H1 (cell line): ENCODE measurements at regions not wholly inside any gene's neighbourhood (a gene's known extent, or its start where the extent isn't known, plus 50 kb on each side); places are given as distances from the start of the nearest gene placed in this dataset.

ENCODE experiments used
- RBBP5 ChIP-seq: IDR thresholded peaks from 2 replicates; pipeline ENCODE4 v1.7.1; 2012; ENCODE audit warnings: low read depth, mild to moderate bottlenecking, inconsistent platforms, low read length, moderate library complexity, borderline replicate concordance
- RFX5 ChIP-seq: IDR thresholded peaks from 2 replicates; pipeline ENCODE4 v1.6.1; 2011; ENCODE audit warnings: low read depth, low read length, improper control_type of control experiment, borderline replicate concordance
- SRF ChIP-seq: IDR thresholded peaks from 2 replicates; pipeline ENCODE4 v1.6.1; 2011; ENCODE audit warnings: mild to moderate bottlenecking, low read depth, low read length, moderate library complexity
- TBP ChIP-seq: IDR thresholded peaks from 2 replicates; pipeline ENCODE4 v1.6.1; 2011; ENCODE audit warnings: low read depth, low read length, improper control_type of control experiment
- YY1 ChIP-seq: IDR thresholded peaks from 2 replicates; pipeline ENCODE4 v1.6.1; 2011; ENCODE audit warnings: low read depth, mild to moderate bottlenecking, low read length
- TF ChIP-seq, protein P1 (sequence below): IDR thresholded peaks from 2 replicates; pipeline ENCODE4 v1.6.1; 2011; ENCODE audit warnings: low read length, improper control_type of control experiment

DNA sequence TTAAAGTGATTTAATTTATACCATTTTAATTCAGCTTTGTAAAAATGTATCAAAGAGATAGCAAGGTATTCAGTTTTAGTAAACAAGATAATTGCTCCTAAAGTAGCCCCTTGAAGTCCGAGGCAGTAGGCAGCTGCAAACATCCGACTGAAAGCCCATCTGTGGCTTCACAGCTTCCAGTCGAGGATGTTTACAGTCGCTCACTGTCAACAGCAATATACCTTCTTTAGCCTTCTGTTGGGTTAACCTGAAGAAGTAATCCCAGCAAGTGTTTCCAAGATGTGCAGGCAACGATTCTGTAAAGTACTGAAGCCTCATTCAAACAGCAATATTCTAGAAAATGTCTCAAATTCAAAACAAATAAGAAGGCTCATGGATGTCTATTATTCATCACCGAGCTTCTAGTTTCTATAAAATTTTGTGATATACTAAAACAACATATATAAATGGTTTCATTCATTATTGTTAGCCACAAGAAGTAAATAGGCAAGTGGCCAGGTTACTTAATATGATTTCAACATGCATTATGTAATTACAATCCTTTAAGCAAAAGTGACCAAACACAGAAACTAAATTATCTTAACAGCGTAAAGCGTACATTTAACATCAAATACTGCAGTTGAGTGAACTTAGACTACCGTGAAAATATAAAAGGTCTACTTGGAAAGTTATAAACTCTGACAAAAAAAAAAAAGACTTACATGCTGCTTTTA is 115.0 kb downstream of the OGFRL1 start (continued):
- TF ChIP-seq TBP (no peak), SRF (no peak), YY1 (no peak), RFX5 (no peak), RBBP5 (no peak)
- TF ChIP-seq, protein P1, sequence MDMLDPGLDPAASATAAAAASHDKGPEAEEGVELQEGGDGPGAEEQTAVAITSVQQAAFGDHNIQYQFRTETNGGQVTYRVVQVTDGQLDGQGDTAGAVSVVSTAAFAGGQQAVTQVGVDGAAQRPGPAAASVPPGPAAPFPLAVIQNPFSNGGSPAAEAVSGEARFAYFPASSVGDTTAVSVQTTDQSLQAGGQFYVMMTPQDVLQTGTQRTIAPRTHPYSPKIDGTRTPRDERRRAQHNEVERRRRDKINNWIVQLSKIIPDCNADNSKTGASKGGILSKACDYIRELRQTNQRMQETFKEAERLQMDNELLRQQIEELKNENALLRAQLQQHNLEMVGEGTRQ, result no peak
